DND-41 (cell line): ENCODE measurements at regions not wholly inside any gene's neighbourhood (a gene's known extent, or its start where the extent isn't known, plus 50 kb on each side); places are given as distances from the start of the nearest gene placed in this dataset.

ENCODE experiments used
- ATAC-seq: fragments of 200-7000 bp; cut with Tn5 transposase; 3 replicates; pipeline ENCODE4 v1.9.1; 2021; ENCODE audit warnings: low read depth; ENCODE audit not compliant: insufficient read depth
- DNase-seq: peaks from one replicate; pipeline ENCODE4 v3.0.0-alpha.2; 2020
- H2AFZ ChIP-seq: 2 replicates; pipeline ENCODE4 v1.6.0; 2012; ENCODE audit warnings: low read depth, low read length
- H3K27ac ChIP-seq: 2 replicates; pipeline ENCODE4 v1.5.1; 2012; ENCODE audit warnings: low read length, inconsistent platforms
- H3K27me3 ChIP-seq: fragments of 200-600 bp; sonication (generic); 2 replicates; pipeline ENCODE4 v1.6.0; 2012; ENCODE audit warnings: low read length, mild to moderate bottlenecking, inconsistent platforms; ENCODE audit not compliant: insufficient read depth, poor library complexity
- H3K36me3 ChIP-seq: 2 replicates; pipeline ENCODE4 v1.5.1; 2012; ENCODE audit warnings: low read length, inconsistent platforms; ENCODE audit not compliant: insufficient read depth
- H3K4me1 ChIP-seq: 2 replicates; pipeline ENCODE4 v1.5.1; 2012; ENCODE audit warnings: mild to moderate bottlenecking, low read length; ENCODE audit not compliant: insufficient read depth
- H3K4me2 ChIP-seq: 2 replicates; pipeline ENCODE4 v1.6.0; 2012; ENCODE audit warnings: mild to moderate bottlenecking, moderate library complexity, low read length, inconsistent platforms; ENCODE audit not compliant: insufficient read depth
- H3K4me3 ChIP-seq, 2 experiments: fragments of 200-600 bp in 1 of 2; shearing (Covaris generic) in 1 of 2; 2 replicates each; pipeline ENCODE4 v1.5.1; 2012 to 2016; ENCODE audit warnings: inconsistent platforms in 2 of 2, low read length in 2 of 2, mild to moderate bottlenecking in 2 of 2, low read depth in 1 of 2, moderate library complexity in 1 of 2
- H3K79me2 ChIP-seq: 2 replicates; pipeline ENCODE4 v1.6.0; 2012; ENCODE audit warnings: low read length, inconsistent platforms; ENCODE audit not compliant: insufficient read depth
- H3K9ac ChIP-seq: 2 replicates; pipeline ENCODE4 v1.6.0; 2012; ENCODE audit warnings: low read depth, mild to moderate bottlenecking, inconsistent platforms, low read length, moderate library complexity
- H3K9me3 ChIP-seq: 2 replicates; pipeline ENCODE4 v1.5.1; 2012; ENCODE audit warnings: low read length, moderate library complexity, mild to moderate bottlenecking, inconsistent platforms; ENCODE audit not compliant: insufficient read depth, severe bottlenecking
- H4K20me1 ChIP-seq: 2 replicates; pipeline ENCODE4 v1.6.0; 2012; ENCODE audit warnings: low read length; ENCODE audit not compliant: insufficient read depth
- EZH2 ChIP-seq: IDR thresholded peaks from 3 replicates; pipeline ENCODE4 v1.6.1; 2012; ENCODE audit warnings: borderline replicate concordance, low read depth, mild to moderate bottlenecking, moderate library complexity, low read length, inconsistent platforms; ENCODE audit not compliant: severe bottlenecking
- TF ChIP-seq, protein P1 (sequence below): IDR thresholded peaks from 2 replicates; pipeline ENCODE4 v1.5.1; 2012; ENCODE audit warnings: borderline replicate concordance, low read length, moderate library complexity, mild to moderate bottlenecking; ENCODE audit not compliant: poor library complexity, severe bottlenecking; ENCODE audit errors: extremely low read depth

GRCh38 chr12:42683266-42683665 is 93.7 kb upstream of the PRICKLE1 start:
- H3K79me2 ChIP-seq = no peaks in the 10 kb centered on the region
- H2AFZ ChIP-seq = no peak overlapping the region
- no peaks in the 10 kb centered on the region for H3K9me3 ChIP-seq
- H3K36me3 ChIP-seq = no peaks in the 10 kb centered on the region
- DNase-seq (no peak), ATAC-seq (no peak)
- H4K20me1 ChIP-seq = no peaks in the 10 kb centered on the region
- H3K4me2 ChIP-seq = no peak overlapping the region
- H3K4me1 ChIP-seq = no peaks in the 10 kb centered on the region
- TF ChIP-seq EZH2 = no peak
- TF ChIP-seq, protein P1, sequence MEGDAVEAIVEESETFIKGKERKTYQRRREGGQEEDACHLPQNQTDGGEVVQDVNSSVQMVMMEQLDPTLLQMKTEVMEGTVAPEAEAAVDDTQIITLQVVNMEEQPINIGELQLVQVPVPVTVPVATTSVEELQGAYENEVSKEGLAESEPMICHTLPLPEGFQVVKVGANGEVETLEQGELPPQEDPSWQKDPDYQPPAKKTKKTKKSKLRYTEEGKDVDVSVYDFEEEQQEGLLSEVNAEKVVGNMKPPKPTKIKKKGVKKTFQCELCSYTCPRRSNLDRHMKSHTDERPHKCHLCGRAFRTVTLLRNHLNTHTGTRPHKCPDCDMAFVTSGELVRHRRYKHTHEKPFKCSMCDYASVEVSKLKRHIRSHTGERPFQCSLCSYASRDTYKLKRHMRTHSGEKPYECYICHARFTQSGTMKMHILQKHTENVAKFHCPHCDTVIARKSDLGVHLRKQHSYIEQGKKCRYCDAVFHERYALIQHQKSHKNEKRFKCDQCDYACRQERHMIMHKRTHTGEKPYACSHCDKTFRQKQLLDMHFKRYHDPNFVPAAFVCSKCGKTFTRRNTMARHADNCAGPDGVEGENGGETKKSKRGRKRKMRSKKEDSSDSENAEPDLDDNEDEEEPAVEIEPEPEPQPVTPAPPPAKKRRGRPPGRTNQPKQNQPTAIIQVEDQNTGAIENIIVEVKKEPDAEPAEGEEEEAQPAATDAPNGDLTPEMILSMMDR = no peak
- H3K27me3 ChIP-seq = no peaks in the 10 kb centered on the region
- H3K9ac ChIP-seq = no peak overlapping the region
- H3K27ac ChIP-seq = no peak overlapping the region
- H3K4me3 ChIP-seq = no peak overlapping the region

- H3K4me2 ChIP-seq = no peak overlapping the region
- no peaks in the 10 kb centered on the region for H3K79me2 ChIP-seq
- no peak for TF ChIP-seq EZH2
- TF ChIP-seq, protein P1 = no peak
- no peak overlapping the region for H2AFZ ChIP-seq
- H3K9me3 ChIP-seq = no peaks in the 10 kb centered on the region
- H3K36me3 ChIP-seq = no peaks in the 10 kb centered on the region
- no peaks in the 10 kb centered on the region for H3K4me1 ChIP-seq
- no peaks in the 10 kb centered on the region for H3K27me3 ChIP-seq
- no peak for DNase-seq
- no peak overlapping the region for H3K9ac ChIP-seq
- H3K4me3 ChIP-seq = no peak overlapping the region
- no peak overlapping the region for H3K27ac ChIP-seq
- H4K20me1 ChIP-seq = no peaks in the 10 kb centered on the region
- no peak for ATAC-seq
Observed at GRCh38 chr12:42679466-42679865, 89.9 kb upstream of the PRICKLE1 start.

DNA sequence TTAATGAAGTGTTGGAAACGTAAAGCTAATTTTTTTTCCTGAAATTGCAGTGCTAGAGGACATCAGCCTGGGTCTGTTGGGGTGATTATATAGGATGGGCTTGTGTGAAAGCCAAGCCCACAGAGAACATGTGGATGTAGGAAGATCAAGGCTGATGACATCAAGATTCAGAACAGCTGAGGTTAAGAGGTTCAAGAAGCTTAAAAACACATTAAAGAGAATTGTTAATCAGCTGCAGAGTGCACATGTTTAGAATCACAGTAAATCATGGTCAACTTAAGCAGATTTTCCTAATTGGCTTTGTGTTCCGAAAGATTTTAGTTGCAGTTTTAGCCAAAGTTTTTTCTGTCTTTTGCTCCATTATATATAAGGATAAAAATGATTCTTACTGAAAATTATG is 87.9 kb upstream of the PRICKLE1 start:
- no peak for ATAC-seq
- H4K20me1 ChIP-seq = no peaks in the 10 kb centered on the region
- TF ChIP-seq, protein P1 = no peak
- TF ChIP-seq EZH2 = no peak
- no peak overlapping the region for H2AFZ ChIP-seq
- H3K36me3 ChIP-seq = no peaks in the 10 kb centered on the region
- DNase-seq = no peak
- H3K79me2 ChIP-seq = no peaks in the 10 kb centered on the region
- no peaks in the 10 kb centered on the region for H3K27me3 ChIP-seq
- H3K4me2 ChIP-seq = no peak overlapping the region
- no peaks in the 10 kb centered on the region for H3K4me1 ChIP-seq
- H3K9ac ChIP-seq = no peak overlapping the region
- H3K27ac ChIP-seq = no peak overlapping the region
- H3K4me3 ChIP-seq = no peak overlapping the region
- no peaks in the 10 kb centered on the region for H3K9me3 ChIP-seq

- no peak for TF ChIP-seq EZH2
- TF ChIP-seq, protein P1 = no peak
- Histone ChIP-seq H3K79me2 (no peaks in the 10 kb centered on the region), H3K27me3 (no peaks in the 10 kb centered on the region), H3K27ac (no peak overlapping the region), H3K36me3 (no peaks in the 10 kb centered on the region), H2AFZ (no peak overlapping the region), H3K4me3 (no peak overlapping the region), H3K4me2 (no peak overlapping the region), H3K9me3 (no peaks in the 10 kb centered on the region), H4K20me1 (no peaks in the 10 kb centered on the region), H3K4me1 (no peaks in the 10 kb centered on the region), H3K9ac (no peak overlapping the region)
- DNase-seq (no peak), ATAC-seq (no peak)
Observed at GRCh38 chr12:42673535-42673934, 84.0 kb upstream of the PRICKLE1 start.
